GM21619 (cell line): ENCODE measurements at regions not wholly inside any gene's neighbourhood (a gene's known extent, or its start where the extent isn't known, plus 50 kb on each side); places are given as distances from the start of the nearest gene placed in this dataset.
"Not testable (repeated sequence)": the region's sequence is repeated elsewhere in the genome, so short reads cannot be mapped to it uniquely, and the experiment has no call there.

Source experiments
- ATAC-seq: cut with Tn5 transposase; IDR thresholded peaks from one replicate; pipeline ENCODE4 v1.9.1; 2021; ENCODE audit not compliant: unreplicated experiment

DNA sequence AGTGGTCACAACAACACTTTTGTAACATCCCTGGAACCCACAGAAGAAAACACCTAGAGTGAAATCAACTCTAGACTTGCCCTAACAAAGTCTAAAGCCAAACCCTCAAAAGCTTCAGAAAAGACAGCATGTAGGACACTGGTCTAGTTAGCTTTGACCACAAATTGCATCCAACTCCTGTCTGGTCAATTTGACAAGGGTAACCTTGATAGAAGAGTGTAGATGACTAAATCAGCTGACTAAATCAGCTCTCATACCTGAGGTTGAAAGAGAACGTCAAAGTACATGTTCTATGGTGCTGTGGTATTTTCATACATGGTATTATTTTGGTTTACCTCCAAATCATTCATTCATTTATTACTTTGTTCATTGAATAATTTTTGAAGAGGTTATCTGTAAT, 272.8 kb downstream of the KLF5 start:
- ATAC-seq = no peak

DNA sequence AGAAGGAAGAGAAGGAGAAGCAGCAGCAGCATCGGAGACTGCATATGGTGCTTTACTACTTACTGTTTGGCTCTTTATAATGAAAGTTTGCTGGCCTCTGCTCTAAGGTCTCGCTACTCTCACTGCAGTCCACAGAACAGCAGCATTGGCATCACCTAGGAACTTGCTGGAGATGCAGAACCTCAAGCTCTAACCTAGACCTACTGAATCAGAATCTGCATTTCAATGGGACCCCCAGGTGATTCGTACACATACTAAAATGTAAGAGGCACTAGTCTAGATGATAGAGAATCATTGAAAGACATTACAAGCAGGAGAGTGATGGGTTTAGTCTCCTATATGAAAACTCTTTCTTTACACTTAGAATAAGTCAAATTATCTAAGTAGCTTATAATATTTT, 270.6 kb downstream of the KLF5 start:
- no peak for ATAC-seq

DNA sequence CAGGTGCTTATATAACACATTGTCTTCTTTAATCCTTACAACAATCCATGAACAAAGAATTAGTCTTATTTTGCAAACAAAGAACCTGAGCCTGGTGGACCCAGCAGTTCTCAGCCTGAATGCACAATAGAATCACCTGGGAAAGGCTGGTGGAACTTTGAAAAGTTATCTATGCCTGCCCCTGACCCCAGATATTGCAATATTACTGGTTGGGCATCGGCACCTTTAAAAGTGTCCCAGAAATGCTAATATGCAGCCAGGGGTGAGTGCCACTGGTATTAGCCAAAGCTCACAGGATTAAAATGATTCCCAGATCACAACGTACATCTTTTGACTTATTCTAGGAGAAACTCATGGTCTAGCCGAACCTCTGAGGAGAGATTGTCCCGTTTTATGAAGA, 268.8 kb downstream of the KLF5 start:
- no peak for ATAC-seq

DNA sequence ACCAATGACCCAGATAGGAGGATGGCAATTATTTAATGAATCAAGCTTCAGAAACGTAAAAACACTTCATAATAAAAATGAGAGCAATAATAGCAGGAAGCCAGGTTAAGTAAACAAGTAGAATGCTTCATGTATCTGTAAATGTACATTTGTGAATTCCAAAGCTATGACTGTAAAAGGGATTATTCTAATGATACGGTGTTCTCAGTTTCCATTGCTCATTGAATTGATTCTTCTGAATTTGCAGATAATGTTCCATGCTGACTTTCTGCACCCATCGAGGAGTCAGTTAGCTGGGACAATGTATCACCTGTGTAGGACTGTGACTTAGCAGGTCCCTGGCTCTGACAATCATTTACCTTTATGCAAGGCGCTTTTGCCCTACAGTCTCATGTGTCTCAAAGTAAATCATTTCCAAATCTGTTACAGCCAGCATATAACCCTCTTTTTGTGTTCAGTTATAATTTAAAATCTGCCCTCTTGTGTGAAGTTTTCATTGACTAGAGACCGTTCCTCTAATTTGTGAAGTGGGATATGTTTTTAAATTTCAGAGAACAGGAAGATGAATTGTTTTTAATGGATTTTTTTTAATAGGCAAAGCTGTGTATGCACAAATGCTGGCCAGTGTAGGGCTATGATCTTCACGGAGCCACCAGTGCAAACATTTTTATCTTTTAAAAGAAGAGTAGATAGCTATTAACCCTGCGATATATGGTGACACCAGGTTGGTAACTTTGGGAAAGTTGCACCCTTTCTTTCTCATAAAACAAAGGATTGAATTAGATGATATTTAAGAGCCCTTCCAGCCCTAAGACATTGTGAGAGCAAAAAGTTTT, 267.1 kb downstream of the KLF5 start:
- peak; percentile 91 for ATAC-seq

DNA sequence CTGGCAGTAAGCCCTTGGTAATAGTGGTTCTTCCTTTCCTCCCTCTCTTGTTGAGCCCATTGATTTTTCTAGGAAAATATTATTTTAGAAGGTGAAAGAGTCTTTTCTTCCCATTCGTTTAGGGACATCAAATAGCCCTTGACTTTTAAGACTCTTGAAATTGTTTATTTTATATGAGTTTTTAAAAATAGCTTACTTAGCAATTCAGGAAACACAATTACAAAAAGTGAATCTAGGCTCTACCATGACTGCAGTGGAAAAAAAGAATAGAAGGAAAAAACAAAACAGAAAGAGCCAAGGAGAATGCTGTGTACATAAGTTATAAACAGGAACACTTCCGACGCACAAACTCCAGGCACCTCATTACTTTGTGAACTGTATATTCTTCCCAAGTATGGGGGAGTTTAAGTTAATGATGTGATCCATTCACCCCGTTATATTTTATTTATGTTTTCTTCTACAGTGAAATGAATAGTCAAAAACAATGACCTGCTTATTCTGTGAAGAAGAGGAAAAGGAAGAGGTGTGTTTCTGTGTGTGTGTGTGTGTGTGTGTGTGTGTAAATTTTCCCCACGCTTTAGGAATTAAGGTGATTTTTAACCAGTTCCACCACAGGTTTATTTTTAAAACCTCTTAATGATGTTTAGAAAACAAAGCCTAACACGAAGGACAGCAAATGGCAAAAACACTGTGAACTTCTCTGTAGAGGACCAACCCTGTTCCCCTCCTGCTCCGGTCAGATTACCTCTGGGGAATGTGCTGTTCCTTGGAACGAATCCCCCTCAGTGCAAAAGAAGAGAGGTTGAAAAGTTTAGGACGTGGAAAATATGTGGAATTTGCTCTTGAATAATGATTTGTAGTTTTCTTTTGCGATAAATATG, 266.3 kb downstream of the KLF5 start:
- ATAC-seq = no peak

DNA sequence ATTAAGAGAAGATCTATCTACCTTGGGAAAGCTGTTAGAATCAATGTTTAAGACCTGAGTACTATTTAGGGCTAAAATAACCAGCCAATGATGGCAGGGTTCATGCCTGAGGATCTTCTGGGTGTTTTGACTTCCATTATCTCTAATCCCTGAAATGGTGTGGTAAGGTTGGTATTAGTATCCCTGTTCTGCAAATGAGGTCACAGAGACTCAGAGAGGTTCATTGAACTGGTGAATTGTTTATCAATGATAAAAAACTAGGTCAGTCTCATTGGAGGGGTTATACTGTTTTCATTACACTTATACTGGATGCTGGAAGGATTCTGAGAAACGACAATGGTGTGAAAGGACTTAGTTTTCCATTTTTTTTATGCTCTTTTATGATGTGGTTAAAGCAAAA, 264.8 kb downstream of the KLF5 start:
- ATAC-seq = no peak

DNA sequence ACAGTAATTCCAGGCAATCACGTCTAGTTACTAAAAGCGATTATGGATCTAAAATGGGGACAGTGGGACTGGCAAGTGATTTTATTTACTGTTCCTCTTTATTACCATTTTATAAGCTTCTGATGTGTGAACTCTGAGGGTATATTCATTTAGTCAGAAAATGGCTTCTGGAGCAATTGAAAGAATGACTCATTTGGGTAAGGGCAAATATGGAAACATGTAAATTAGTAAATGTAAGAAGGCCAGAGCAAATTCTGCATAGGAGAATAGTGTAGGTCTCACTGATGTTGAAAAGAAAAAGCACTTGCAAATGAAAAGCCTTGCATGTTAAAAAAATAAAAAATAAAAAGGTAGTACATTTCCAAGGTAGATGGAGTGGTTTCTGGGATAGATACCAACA, 262.2 kb downstream of the KLF5 start:
- no peak for ATAC-seq

DNA sequence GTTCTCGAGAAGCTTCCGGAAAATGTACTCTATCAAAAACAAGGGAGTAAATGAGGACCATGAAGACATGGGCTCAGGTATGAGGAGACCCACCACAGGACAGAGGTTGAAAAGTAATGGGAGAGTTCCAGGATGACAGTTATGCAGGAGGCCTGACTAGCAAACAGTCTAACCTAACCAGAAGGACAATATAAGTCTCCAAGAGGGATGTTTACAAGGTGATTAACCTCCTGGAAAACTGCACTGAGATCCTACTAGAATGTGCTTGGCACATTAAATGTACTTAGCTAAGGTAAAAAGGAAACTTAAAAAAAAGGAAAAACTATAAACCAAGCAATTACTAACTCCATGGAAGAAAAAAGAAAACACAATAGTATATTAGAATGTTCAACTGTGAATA, 258.3 kb downstream of the KLF5 start:
- no peak for ATAC-seq

DNA sequence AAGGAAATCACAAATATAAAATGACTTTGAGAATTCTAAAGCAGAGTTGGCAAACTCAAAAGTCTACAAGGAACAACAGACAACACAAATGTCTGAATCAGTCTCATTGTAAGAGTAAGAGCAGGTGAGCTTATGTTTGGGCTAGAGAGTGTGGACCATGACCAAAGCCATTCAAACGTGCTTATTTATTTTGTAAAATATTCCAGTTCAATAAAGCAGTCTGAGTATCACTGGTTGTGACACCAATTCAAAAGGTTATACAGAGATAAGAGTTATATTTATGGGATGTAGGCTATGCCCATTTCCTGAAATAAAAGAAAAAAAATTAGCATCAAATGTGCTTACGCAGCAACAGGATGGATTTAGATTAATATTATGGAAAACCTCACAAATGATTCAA, 251.6 kb downstream of the KLF5 start:
- no peak for ATAC-seq

DNA sequence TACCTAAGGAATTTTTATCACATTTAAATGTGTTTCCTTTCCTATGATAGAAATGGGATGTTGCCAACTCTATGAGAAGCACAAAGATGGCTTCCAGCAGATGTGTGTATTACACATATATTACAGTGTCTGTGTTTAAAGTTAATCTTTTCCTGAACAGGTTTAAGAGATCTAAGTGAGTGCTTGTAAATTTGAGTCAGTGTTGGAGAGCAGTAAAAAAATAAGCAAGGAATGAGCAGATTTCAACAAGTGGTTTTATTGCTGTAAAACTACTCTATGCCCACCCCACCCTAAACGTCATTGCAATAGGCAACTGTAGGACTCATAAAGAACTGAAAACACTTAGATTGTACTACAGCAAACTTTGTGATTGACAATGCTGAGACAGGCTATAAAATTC, 248.7 kb downstream of the KLF5 start:
- ATAC-seq = no peak

DNA sequence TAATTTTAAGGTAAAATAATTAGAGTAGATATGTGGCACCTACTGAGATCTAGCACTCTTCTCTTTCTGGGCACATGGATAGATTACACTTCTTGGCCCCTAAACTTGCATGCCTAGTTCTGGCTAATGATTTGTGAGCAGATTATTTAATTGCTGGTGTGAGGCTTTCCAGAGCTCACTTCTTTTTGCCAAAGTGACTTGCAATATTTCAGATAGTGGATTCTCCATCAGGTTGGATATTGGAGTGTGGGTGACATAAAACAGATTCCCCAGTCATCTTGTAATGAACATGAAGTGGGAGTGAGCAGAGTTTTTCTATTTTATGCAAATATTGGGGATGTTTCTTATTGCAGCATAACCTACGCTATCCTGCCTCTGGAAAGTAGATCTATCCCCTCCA, 247.9 kb downstream of the KLF5 start:
- ATAC-seq = no peak

DNA sequence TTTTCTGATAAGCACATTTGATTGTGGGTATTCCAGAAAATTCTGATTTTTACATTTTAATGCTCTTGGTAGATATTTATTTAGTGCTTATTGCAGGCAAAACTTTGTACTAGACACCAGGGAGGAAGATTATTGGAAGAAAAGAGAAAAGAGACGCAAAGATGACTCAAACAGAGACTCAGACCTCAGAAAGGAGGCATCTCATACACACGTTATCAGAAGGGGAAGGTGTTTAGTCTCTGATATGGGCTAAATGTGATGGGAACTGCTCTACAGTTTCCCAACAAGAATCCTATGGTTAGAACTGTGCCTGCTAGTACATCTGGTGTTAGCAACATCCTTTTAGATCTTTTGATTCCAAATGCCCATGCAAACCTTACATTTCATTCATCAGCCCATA, 245.6 kb downstream of the KLF5 start:
- no peak for ATAC-seq

DNA sequence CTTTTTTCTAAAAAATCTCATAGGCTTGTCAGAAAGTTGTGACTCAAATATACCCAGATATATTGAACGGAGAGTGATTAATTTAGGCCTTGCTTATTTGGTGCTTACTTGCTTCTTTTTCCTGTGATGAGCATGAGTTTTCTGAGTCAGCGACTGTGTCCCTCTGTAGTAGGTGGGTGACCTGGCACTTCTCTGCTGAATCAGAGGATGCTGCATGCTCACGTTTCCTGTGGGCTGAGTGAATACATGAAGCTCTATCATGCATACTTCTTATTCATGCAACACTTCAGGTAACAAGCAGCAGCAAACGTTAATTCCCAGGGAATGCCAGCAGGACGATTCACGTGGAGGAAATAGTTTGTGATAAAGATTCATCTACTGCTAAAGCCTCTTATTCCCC, 245.0 kb downstream of the KLF5 start:
- no peak for ATAC-seq

DNA sequence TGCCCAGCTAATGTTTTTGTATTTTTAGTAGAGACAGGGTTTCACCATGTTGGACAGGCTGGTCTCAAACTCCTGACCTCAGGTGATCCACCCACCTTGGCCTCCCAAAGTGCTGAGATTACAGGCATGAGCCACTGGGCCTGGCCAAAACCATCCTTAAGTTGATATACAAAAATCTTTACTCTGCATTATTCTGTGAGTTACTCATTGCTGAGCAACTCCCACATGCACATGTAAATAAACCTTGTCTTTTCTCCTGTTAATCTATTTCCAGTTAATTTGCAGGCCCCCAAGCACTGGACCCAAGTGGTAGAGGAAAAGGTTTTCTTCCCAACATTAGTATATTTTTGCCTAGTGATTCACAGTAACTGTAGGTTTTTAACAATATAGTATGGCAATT, 242.8 kb downstream of the KLF5 start:
- not testable (repeated sequence) for ATAC-seq

DNA sequence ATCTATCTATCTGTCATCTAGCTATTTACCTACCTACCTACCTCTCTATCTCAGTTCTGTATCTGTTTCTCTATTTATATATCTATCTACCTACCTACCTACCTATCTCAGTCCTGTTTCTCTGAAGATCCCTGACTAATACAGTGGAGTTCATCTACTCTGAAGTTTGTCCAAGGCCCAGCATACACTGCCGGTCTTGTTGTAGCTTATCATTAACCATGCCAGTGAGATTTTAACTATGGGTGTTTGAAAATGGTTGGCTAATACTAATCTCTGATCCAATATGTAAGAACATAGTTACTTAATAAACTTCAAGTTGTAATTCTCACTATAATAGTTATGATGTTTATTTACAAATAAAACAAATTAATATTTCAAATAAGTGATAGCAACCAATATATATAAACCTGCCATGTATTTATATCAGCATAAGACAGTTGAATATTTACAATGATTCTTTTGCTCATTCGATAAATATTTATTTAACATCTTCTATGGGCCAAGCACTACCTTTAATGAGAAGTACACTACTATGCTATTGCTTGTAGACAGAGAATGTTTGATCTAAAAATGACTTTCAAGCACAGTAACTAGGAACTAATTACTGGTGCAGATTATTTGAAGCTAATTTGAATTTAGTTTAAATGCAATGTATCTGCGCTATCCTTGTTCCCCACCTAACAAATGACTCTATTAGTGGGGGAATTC, 242.1 kb downstream of the KLF5 start:
- ATAC-seq = no peak

DNA sequence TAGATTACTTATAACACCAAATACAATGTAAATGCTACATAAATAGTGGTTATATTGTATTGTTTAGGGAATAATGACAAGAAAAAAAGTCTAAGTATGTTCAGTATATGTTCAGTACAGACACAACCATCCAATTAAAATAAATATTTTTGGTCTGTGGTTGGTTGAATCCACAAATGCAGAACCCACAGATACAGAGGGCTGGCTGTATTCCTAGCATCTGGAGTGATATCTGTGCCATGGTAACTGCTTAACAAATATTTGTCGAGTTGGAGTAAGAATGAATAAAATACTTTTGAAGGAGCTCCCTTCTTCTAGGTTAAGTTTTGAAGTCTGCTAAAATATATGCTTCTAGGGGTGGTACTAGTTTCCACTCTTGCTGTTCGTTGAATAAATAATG, 241.0 kb downstream of the KLF5 start:
- no peak for ATAC-seq

DNA sequence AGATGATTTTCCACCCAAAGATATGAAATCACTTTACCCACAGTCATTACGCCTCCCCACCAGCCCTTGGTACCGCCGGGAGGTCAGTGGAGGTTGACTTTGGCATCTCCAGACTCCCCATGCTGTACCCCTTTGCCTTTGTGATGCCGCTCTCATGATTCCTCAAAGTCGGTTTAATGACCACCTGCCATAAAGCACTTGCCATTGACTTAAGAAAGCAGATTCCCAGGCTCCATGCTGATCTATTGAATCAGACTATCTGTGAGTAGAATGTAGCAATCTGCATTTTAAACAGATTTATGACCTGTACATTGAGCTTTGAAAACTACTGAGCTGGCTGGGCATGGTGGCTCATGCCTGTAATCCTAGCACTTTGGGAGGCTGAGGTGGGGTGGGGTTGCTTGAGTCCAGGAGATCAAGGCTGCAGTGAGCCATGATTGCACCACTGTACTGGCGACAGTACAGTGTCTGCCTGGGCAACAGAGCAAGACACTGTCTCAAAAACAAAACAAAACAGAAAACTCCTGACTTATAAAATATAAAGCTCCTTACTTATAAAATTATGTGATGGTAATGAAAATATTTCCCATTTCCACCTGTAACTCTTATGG, 235.2 kb downstream of the KLF5 start:
- ATAC-seq = no peak

DNA sequence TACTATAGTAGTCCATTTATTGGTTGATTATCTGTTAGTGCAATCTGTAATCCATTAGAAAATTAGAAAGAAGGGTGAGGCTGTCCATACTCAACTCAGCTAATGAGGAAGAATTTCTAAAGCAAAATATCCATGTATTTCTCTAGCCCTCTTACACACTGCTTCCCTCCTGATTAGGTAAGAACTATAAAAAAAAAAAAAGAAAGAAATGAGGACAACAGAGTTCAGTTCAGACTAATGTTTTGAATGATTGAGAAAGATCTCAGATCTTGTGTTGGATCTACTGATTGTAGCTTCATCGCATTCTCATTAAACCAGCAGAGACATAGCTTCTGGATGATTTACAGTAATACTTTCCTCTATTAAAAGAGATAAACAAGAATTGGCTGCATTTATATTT, 233.3 kb downstream of the KLF5 start:
- ATAC-seq = no peak

DNA sequence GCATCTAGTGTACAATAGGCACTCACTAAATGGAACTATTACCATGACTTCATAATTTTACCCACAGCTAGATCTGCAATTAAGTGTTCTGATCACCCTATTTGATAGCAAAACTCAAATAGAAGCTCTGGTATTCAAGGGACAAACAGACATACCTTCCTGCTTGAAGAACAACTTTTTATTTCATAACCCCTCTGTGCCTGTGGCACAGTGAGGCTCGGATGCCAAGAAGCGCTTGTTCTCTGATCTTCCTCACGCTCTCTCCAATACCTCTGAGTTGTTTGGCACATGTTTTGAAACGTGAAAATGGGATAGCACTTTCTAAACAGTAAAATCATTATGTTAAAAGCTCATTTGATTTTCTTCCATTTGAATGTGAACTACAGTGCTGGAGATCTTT, 232.0 kb downstream of the KLF5 start:
- ATAC-seq = no peak

DNA sequence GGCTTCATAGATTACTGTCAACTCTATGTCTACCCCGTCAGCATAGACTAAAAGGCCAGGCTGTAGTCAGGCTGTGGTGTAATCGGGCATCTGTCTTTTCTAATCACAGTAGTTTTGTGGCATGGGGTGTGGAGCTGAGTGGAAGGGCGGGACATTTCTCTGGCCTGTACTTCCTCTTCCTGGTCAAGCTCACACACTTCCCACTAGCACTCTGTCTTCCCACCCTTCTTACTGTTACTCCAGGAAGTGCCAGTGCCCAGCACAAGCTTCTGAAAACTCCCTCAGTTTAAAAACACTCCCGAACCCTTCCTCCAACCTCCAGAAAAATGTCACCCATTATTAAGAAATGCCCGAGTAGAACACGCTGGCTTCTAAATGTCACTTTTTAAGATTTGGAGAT, 229.8 kb downstream of the KLF5 start:
- ATAC-seq = no peak

DNA sequence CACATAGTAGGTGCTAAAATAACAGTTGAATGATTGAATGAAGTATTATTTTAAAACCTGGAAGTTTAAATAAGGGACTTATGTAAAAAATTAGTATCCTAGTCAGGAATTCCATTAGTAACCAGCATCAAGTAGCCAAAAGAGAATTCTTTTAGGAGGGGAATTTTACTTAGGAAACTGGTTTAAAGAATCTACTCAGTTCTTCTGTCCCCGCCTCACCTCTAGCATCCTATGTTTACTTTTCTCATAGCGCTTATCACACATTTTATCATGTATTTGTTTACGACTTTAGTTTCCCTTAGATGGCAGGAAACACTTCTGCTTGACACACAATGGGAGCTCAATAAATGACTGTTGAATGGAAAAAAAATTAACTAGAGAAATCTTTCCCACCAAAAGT, 229.0 kb downstream of the KLF5 start:
- ATAC-seq = no peak
